Activated CD4-positive, CD25-positive, alpha-beta regulatory T cell treated with anti-CD3 and anti-CD28 coated beads, Interleukin-2, amount 50 U/mL, for 24 hours (primary cell): ENCODE measurements at regions not wholly inside any gene's neighbourhood (a gene's known extent, or its start where the extent isn't known, plus 50 kb on each side); places are given as distances from the start of the nearest gene placed in this dataset.

Experiments used
- ATAC-seq, 2 donors: fragments of 150-1000 bp; cut with Tn5 transposase; one replicate each; pipeline ENCODE4 v1.10.0; 2021; ENCODE audit warnings: mild to moderate bottlenecking in 1 of 2, moderate library complexity in 1 of 2

GRCh38 chr4:122309988-122310626 is 68.7 kb upstream of the ADAD1 start:
- ATAC-seq: no peak

GRCh38 chr4:122313006-122313646 is 65.7 kb upstream of the ADAD1 start:
- no peak for ATAC-seq

- no peak for ATAC-seq
Measured at GRCh38 chr4:122326908-122327307, 51.9 kb upstream of the ADAD1 start.

GRCh38 chr4:122328893-122329292 is 49.9 kb upstream of the ADAD1 start:
- no peak for ATAC-seq
